ENCODE measurements at regions not wholly inside any gene's neighbourhood (a gene's known extent, or its start where the extent isn't known, plus 50 kb on each side); places are given as distances from the start of the nearest gene placed in this dataset.

DNA sequence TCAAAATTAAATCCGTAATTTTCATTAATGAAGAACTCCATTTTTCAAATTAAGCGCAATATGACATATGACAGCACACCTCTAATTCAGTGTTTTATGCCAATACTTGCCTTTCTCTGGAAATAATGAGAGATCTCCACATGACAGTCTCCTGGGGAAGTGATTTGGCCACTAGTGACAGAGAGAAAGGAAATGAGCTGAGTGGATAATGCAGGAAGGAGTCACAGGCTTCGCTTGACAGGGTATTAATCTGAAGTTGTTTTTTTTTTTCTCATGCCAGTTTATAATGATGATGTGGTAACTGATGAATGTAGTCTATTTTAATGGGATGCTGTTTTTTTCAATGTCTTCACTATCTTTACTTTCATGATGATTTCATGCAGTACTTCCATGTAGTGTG is 1079.4 kb upstream of the GYPC start:
- H3K9me2 ChIP-seq (replicated peaks; ENCODE audit: low read depth, low read length), result no peaks in the 10 kb centered on the region
- H3K4me2 ChIP-seq (ENCODE audit: low read depth, low read length, poor library complexity, severe bottlenecking), result no peak overlapping the region
- no peaks in the 10 kb centered on the region for H3F3A ChIP-seq (ENCODE audit: low read depth)
- H3K4me3 ChIP-seq (ENCODE audit: low read length, poor library complexity, severe bottlenecking), result no peak overlapping the region
- H3K4me1 ChIP-seq (ENCODE audit: insufficient read depth, low read length, poor library complexity, severe bottlenecking), result no peaks in the 10 kb centered on the region
- H3K9ac ChIP-seq (ENCODE audit: low read depth, low read length, poor library complexity, severe bottlenecking), result no peak overlapping the region
- H2AFZ ChIP-seq (ENCODE audit: low read length), result no peak overlapping the region
- TF ChIP-seq, protein P1, sequence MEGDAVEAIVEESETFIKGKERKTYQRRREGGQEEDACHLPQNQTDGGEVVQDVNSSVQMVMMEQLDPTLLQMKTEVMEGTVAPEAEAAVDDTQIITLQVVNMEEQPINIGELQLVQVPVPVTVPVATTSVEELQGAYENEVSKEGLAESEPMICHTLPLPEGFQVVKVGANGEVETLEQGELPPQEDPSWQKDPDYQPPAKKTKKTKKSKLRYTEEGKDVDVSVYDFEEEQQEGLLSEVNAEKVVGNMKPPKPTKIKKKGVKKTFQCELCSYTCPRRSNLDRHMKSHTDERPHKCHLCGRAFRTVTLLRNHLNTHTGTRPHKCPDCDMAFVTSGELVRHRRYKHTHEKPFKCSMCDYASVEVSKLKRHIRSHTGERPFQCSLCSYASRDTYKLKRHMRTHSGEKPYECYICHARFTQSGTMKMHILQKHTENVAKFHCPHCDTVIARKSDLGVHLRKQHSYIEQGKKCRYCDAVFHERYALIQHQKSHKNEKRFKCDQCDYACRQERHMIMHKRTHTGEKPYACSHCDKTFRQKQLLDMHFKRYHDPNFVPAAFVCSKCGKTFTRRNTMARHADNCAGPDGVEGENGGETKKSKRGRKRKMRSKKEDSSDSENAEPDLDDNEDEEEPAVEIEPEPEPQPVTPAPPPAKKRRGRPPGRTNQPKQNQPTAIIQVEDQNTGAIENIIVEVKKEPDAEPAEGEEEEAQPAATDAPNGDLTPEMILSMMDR (conservative IDR thresholded peaks at IDR 0.05; ENCODE audit: low read length), result no peak
- no peak for TF ChIP-seq EZH2phosphoT487 (IDR thresholded peaks at IDR 0.05; ENCODE audit: borderline replicate concordance)
- no peaks in the 10 kb centered on the region for H3K79me2 ChIP-seq (ENCODE audit: insufficient read depth, low read length)
- H4K20me1 ChIP-seq (ENCODE audit: insufficient read depth, low read length, poor library complexity, severe bottlenecking), result no peaks in the 10 kb centered on the region
- H3K36me3 ChIP-seq (ENCODE audit: insufficient read depth, low read length), result no peaks in the 10 kb centered on the region
- no peaks in the 10 kb centered on the region for H3K27me3 ChIP-seq (ENCODE audit: insufficient read depth, low read length, poor library complexity, severe bottlenecking)
- no peaks in the 10 kb centered on the region for H3K9me3 ChIP-seq (ENCODE audit: insufficient read depth, low read depth, low read length)

DNA sequence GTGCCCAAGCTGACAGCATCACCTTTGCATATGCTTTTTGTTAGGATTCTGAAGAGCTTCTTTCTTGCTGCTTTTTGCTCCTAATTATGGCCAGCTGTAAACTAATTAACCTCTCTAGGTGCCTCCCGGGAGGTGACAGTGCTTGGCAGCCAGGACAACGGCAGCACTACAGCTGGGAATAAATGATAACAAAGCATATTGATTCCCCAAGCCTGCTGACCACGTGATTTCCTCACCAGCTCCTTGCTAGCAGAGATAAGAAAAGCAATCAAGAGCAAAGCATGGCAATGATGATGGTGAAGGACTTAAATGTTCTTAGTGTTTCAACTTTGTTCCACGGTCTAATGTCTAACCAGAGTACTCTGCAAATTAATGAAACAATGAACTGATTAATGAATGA is 1074.4 kb upstream of the GYPC start:
- Histone ChIP-seq H3K4me3 (ENCODE audit: low read length, poor library complexity, severe bottlenecking) (no peak overlapping the region), H4K20me1 (ENCODE audit: insufficient read depth, low read length, poor library complexity, severe bottlenecking) (no peaks in the 10 kb centered on the region), H3F3A (ENCODE audit: low read depth) (no peaks in the 10 kb centered on the region), H3K9me2 (replicated peaks; ENCODE audit: low read depth, low read length) (no peaks in the 10 kb centered on the region), H3K36me3 (ENCODE audit: insufficient read depth, low read length) (no peaks in the 10 kb centered on the region), H3K9me3 (ENCODE audit: insufficient read depth, low read depth, low read length) (no peaks in the 10 kb centered on the region), H3K4me2 (ENCODE audit: low read depth, low read length, poor library complexity, severe bottlenecking) (no peak overlapping the region), H2AFZ (ENCODE audit: low read length) (no peak overlapping the region), H3K9ac (ENCODE audit: low read depth, low read length, poor library complexity, severe bottlenecking) (no peak overlapping the region), H3K27me3 (ENCODE audit: insufficient read depth, low read length, poor library complexity, severe bottlenecking) (no peaks in the 10 kb centered on the region), H3K79me2 (ENCODE audit: insufficient read depth, low read length) (no peaks in the 10 kb centered on the region), H3K4me1 (ENCODE audit: insufficient read depth, low read length, poor library complexity, severe bottlenecking) (no peaks in the 10 kb centered on the region)
- TF ChIP-seq, protein P1 (conservative IDR thresholded peaks at IDR 0.05; ENCODE audit: low read length), result no peak
- TF ChIP-seq EZH2phosphoT487 (IDR thresholded peaks at IDR 0.05; ENCODE audit: borderline replicate concordance), result no peak

DNA sequence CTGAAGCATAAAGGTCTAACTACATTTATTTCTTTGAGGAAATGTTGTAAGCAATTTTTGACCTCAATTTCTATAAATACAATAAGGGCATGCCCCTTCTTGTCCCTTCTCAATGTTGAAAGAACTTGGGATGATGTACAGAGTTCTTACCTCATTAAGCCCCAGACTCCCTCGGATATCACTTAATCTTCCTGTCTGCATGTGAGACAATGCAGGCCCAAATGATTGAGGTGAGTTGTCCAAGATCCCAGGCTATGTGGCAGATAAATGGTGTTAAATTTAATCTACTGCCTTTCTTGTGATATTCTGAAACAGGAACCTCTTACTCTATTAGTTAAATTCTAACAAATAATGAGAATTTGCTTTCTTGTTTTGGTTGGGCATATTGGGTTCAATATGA is 1073.4 kb upstream of the GYPC start:
- Histone ChIP-seq H3K9ac (ENCODE audit: low read depth, low read length, poor library complexity, severe bottlenecking) (no peak overlapping the region), H2AFZ (ENCODE audit: low read length) (no peak overlapping the region), H3F3A (ENCODE audit: low read depth) (no peaks in the 10 kb centered on the region), H3K36me3 (ENCODE audit: insufficient read depth, low read length) (no peaks in the 10 kb centered on the region), H3K9me2 (replicated peaks; ENCODE audit: low read depth, low read length) (no peaks in the 10 kb centered on the region), H3K27me3 (ENCODE audit: insufficient read depth, low read length, poor library complexity, severe bottlenecking) (no peaks in the 10 kb centered on the region), H3K4me3 (ENCODE audit: low read length, poor library complexity, severe bottlenecking) (no peak overlapping the region), H4K20me1 (ENCODE audit: insufficient read depth, low read length, poor library complexity, severe bottlenecking) (no peaks in the 10 kb centered on the region), H3K9me3 (ENCODE audit: insufficient read depth, low read depth, low read length) (no peaks in the 10 kb centered on the region), H3K79me2 (ENCODE audit: insufficient read depth, low read length) (no peaks in the 10 kb centered on the region), H3K4me1 (ENCODE audit: insufficient read depth, low read length, poor library complexity, severe bottlenecking) (no peaks in the 10 kb centered on the region), H3K4me2 (ENCODE audit: low read depth, low read length, poor library complexity, severe bottlenecking) (no peak overlapping the region)
- TF ChIP-seq, protein P1 (conservative IDR thresholded peaks at IDR 0.05; ENCODE audit: low read length), result no peak
- TF ChIP-seq EZH2phosphoT487 (IDR thresholded peaks at IDR 0.05; ENCODE audit: borderline replicate concordance), result no peak

Data from Loucy (cell line).